ENCODE measurements at regions not wholly inside any gene's neighbourhood (a gene's known extent, or its start where the extent isn't known, plus 50 kb on each side); places are given as distances from the start of the nearest gene placed in this dataset.

DNA sequence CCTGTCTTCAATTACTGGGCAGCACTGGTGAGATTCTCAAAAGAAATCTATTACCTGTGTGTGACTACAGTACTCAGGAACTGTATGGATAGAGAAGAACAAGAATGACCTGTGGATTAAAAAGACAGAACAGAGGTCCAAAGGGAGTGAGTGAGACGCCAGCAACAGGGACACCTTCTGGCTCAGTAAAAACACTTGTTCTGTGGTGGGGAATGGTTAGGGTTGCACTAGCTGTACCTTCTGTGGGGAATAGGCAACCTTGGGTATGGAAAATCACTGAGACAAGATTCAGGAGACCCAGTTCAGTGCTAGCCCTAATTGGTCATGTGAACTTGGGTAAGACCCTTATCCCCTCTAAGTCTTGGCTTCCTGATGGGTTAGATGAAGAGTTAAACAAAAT is 986.0 kb downstream of the TSN start:
- TF ChIP-seq, protein P1, sequence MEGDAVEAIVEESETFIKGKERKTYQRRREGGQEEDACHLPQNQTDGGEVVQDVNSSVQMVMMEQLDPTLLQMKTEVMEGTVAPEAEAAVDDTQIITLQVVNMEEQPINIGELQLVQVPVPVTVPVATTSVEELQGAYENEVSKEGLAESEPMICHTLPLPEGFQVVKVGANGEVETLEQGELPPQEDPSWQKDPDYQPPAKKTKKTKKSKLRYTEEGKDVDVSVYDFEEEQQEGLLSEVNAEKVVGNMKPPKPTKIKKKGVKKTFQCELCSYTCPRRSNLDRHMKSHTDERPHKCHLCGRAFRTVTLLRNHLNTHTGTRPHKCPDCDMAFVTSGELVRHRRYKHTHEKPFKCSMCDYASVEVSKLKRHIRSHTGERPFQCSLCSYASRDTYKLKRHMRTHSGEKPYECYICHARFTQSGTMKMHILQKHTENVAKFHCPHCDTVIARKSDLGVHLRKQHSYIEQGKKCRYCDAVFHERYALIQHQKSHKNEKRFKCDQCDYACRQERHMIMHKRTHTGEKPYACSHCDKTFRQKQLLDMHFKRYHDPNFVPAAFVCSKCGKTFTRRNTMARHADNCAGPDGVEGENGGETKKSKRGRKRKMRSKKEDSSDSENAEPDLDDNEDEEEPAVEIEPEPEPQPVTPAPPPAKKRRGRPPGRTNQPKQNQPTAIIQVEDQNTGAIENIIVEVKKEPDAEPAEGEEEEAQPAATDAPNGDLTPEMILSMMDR (IDR thresholded peaks at IDR 0.05), result no peak
- no peak for TF ChIP-seq POLR2A (IDR thresholded peaks at IDR 0.05)
- Histone ChIP-seq H3K4me1 (no peaks in the 10 kb centered on the region), H3K36me3 (no peaks in the 10 kb centered on the region), H3K9me3 (no peaks in the 10 kb centered on the region), H3K27ac (no peak overlapping the region), H3K27me3 (no peaks in the 10 kb centered on the region), H3K4me3 (no peak overlapping the region)
- no peak for DNase-seq

DNA sequence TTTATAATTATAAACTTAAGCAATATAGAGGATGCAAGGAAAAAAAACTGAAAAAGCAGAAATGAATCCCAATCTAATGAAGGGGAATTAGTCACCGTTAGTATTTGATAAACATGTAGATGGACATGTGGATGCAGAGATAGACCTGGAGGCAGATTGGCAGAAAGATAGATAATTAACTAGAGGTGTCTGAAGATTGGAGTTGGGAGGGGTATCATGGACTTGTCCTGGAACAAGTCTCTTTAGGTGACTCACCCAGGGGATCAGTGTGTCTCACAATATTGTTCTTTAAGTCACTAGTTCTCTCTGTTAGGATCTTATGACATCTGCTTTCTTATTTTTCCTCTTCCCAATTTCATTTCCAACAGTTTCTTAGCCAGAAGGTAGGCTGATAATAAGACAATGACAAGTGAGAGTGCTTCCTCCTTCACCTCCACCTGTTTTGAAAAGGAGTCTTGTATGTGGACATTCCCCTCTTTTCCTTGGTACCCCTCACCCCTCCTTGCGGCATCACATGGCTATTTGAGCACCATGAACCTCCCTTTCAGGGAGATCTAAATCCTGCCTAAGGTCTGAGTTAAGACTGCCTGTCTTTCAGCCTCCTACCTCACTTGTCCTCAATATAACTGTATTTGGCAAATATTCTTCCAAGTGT is 987.7 kb downstream of the TSN start:
- no peaks in the 10 kb centered on the region for H3K4me1 ChIP-seq
- no peaks in the 10 kb centered on the region for H3K9me3 ChIP-seq
- H3K4me3 ChIP-seq, result no peak overlapping the region
- no peaks in the 10 kb centered on the region for H3K27me3 ChIP-seq
- no peak for TF ChIP-seq POLR2A (IDR thresholded peaks at IDR 0.05)
- TF ChIP-seq, protein P1 (IDR thresholded peaks at IDR 0.05), result no peak
- no peak for DNase-seq
- no peak overlapping the region for H3K27ac ChIP-seq
- no peaks in the 10 kb centered on the region for H3K36me3 ChIP-seq

- Histone ChIP-seq H3K9me3 (no peaks in the 10 kb centered on the region), H3K4me1 (no peaks in the 10 kb centered on the region), H3K4me3 (no peak overlapping the region), H3K27me3 (no peaks in the 10 kb centered on the region), H3K27ac (no peak overlapping the region), H3K36me3 (no peaks in the 10 kb centered on the region)
- DNase-seq, result no peak
- no peak for TF ChIP-seq POLR2A (IDR thresholded peaks at IDR 0.05)
- TF ChIP-seq, protein P1 (IDR thresholded peaks at IDR 0.05), result no peak
Observed at GRCh38 chr2:122745603-122746002, 990.2 kb downstream of the TSN start.

DNA sequence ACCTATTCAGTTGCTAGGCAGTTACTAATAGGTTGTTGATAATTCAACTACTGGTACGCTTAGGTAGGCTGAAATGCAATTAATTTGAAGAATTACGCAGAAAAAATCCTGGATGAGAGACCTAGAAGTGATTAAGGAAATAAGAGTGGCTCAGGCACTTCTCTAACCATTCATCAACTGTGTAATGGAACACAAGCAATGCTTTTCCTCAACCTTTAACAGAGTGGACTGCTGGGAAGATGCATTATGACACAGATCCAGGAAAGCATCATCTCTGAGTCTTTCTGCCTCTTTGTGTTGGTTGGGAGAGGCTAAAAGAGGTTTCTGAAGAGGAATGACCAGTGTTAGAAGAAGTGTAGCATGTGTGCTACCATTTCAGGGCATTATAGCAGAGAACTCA is 992.2 kb downstream of the TSN start:
- H3K27me3 ChIP-seq, result no peaks in the 10 kb centered on the region
- H3K4me3 ChIP-seq, result no peak overlapping the region
- no peaks in the 10 kb centered on the region for H3K4me1 ChIP-seq
- TF ChIP-seq POLR2A (IDR thresholded peaks at IDR 0.05), result no peak
- TF ChIP-seq, protein P1 (IDR thresholded peaks at IDR 0.05), result no peak
- H3K9me3 ChIP-seq, result no peaks in the 10 kb centered on the region
- DNase-seq, result no peak
- no peaks in the 10 kb centered on the region for H3K36me3 ChIP-seq
- H3K27ac ChIP-seq, result no peak overlapping the region

GRCh38 chr2:122748552-122749011 is 993.1 kb downstream of the TSN start:
- Histone ChIP-seq H3K4me1 (no peaks in the 10 kb centered on the region), H3K4me3 (no peak overlapping the region), H3K9me3 (no peaks in the 10 kb centered on the region), H3K27me3 (no peaks in the 10 kb centered on the region), H3K36me3 (no peaks in the 10 kb centered on the region), H3K27ac (no peak overlapping the region)
- DNase-seq, result no peak
- TF ChIP-seq POLR2A (IDR thresholded peaks at IDR 0.05), result no peak
- TF ChIP-seq, protein P1 (IDR thresholded peaks at IDR 0.05), result no peak

DNA sequence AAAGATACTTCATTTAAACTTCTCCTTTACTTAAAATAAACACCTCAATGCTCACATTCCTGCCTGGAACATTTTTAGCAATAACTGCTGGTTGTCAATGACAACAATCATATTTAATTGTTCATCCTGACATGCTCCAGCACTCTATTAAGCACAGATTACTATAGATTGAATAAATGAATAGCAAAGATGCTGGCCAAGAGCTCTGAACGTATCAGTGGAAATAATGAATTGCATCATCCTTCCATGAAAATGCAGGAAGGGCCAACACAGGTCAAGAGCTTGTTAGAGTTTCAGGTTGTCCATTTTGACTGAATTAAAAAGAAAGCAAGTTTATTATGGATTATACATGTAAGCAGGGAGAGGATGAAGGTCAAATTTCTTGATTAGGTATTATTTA is 994.0 kb downstream of the TSN start:
- Histone ChIP-seq H3K4me1 (no peaks in the 10 kb centered on the region), H3K27me3 (no peaks in the 10 kb centered on the region), H3K4me3 (no peak overlapping the region), H3K36me3 (no peaks in the 10 kb centered on the region), H3K9me3 (no peaks in the 10 kb centered on the region), H3K27ac (no peak overlapping the region)
- no peak for DNase-seq
- no peak for TF ChIP-seq POLR2A (IDR thresholded peaks at IDR 0.05)
- TF ChIP-seq, protein P1 (IDR thresholded peaks at IDR 0.05), result no peak

All from Peyer's patch (tissue), 4 donors.